ENCODE measurements at regions not wholly inside any gene's neighbourhood (a gene's known extent, or its start where the extent isn't known, plus 50 kb on each side); places are given as distances from the start of the nearest gene placed in this dataset.

DNA sequence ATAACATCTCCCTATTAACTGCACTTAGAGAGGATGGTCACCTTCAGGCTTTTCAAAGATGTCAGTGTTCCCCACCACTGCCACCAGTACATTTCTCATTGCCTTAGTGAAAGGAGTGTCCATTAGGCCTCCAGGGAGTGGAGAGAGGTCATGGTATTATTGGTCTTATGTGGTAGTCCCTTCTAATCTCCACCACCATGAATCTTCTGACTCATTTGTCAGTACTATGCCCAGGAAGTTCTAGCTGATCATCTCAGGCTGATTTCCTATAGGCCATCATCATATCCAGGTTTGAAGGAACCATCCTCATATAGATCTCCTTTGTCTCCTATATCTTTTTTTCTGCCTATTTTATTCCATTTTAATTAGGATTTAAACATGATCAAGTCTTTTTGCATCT lies 221.5 kb downstream of the CYB561 start:
- TF ChIP-seq, protein P1, sequence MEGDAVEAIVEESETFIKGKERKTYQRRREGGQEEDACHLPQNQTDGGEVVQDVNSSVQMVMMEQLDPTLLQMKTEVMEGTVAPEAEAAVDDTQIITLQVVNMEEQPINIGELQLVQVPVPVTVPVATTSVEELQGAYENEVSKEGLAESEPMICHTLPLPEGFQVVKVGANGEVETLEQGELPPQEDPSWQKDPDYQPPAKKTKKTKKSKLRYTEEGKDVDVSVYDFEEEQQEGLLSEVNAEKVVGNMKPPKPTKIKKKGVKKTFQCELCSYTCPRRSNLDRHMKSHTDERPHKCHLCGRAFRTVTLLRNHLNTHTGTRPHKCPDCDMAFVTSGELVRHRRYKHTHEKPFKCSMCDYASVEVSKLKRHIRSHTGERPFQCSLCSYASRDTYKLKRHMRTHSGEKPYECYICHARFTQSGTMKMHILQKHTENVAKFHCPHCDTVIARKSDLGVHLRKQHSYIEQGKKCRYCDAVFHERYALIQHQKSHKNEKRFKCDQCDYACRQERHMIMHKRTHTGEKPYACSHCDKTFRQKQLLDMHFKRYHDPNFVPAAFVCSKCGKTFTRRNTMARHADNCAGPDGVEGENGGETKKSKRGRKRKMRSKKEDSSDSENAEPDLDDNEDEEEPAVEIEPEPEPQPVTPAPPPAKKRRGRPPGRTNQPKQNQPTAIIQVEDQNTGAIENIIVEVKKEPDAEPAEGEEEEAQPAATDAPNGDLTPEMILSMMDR (IDR thresholded peaks at IDR 0.05; ENCODE audit: low read depth, low read length): no peak
- TF ChIP-seq EZH2phosphoT487 (IDR thresholded peaks at IDR 0.05; ENCODE audit: low read depth): no peak

All from OCI-LY3 (cell line).